Activated CD4-positive, alpha-beta T cell treated with anti-CD3 and anti-CD28 coated beads, Interleukin-10, Interleukin-2, amounts not matched to agents 100 ng/mL and 50 ng/mL, durations not matched to agents 16 hours and 8 hours (primary cell): ENCODE measurements at regions not wholly inside any gene's neighbourhood (a gene's known extent, or its start where the extent isn't known, plus 50 kb on each side); places are given as distances from the start of the nearest gene placed in this dataset.

Source experiments
- DNase-seq: peaks from one replicate; pipeline ENCODE4 v3.0.0-alpha.2; 2020

DNA sequence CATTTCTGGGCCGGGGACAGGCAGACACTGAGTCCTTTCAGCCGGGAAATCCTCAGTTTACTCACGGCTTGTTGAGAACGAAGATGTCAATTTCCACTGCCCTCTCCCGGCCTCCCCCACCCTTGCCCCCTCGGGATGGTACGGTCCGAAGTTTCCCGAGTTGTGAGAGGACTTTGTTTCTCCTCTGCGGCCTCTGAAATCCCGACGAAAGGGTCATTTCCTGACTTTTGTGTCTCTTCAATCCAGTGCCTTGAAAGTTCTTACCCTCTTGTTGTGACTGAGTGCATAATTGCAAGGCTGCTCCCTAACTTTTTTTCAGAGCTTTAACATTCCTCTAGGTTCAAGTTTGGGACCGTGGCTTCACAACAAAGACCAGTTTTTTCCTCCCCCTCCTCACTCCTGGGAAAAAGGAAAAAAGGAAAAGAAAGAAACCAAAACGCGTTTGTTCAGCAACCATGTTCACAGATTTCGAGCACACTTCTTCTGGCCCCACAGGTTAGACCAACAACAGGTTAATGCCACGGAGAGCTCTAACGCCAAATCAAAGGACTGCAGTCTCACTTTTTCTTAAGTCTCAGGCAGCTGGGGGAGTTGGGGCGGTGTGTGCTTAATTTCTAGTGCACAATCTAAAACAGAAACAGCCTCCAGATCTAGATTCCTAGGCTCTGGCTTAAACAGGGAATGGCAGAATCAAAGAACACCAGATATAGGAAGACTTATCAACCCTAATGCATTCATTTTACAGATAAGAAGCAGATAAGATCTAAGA, 138.9 kb downstream of the TMCO5A start:
- no peak for DNase-seq

DNA sequence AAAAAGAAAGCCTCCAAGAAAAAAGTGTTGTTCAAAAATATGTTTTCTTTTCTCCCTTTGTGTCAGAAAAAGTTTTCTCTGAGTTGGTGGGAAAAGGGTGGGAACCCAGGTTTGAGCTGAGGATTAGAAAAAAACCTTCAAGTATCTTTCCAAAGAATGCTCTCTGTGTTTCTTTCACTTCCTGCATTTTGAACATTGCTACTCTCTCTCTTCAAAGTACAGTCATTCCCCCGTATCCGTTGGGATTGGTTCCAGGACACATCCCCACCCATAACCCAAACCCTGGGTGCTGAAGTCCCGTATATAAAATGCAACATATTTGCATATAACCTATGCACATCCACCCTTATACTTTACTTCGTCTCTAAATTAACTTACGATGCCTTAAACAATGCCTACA, 139.6 kb downstream of the TMCO5A start:
- no peak for DNase-seq

DNA sequence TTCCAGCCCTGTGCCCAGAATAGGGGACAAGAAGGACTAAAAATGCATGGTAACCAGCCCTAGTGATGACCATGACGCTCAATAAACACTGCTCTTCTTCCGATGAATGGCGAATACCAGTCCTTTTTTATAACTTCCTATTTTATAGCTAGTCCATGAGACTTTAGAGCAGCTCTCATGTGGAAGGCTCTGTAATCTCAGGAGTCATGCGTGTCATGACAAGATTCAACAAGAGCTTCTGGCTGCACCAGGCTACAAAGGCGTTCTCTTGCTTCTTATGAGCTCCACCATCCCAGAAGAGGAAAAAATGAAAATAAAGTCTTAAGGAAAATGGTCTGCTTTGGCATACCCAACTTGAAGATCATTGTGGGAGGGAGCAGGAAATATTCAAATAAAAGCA, 141.0 kb downstream of the TMCO5A start:
- no peak for DNase-seq

DNA sequence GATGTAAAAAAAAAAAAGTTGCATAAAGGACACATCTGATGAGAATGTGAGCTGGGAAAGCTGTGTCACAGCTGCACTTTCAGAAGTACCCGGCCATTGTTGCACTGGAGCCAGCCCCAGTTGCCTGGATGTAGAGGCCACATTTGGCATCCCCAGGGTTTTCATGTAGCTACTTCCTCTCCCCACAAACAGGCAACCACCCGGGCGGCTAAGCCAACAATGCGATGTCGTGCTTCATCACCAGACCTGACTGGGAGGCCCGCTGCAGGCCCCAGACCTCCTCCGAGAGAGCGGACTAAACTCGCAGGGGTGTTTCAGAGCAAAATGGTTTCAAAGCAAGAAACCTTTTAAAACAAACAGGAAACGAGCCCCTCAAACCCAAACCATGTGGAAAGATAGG, 142.3 kb downstream of the TMCO5A start:
- no peak for DNase-seq

DNA sequence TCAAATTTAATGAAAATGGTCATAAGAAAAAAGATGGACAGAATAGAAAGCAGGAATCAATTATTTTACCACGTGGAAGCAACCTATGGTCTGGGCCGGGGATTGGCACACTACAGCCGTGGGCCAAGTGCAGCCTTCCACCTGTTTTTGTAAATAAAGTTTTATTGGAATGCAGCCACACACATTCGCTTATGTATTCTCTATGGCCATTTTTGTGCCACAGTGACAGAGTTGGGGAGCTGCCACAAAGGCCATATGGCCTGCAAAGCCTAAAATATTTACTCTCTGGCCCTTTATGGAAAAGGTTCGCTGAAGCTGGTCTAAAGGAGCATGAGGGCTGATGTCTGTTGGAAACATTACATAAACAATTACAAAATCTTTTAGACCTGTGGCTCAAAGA, 144.8 kb downstream of the TMCO5A start:
- DNase-seq, result no peak

DNA sequence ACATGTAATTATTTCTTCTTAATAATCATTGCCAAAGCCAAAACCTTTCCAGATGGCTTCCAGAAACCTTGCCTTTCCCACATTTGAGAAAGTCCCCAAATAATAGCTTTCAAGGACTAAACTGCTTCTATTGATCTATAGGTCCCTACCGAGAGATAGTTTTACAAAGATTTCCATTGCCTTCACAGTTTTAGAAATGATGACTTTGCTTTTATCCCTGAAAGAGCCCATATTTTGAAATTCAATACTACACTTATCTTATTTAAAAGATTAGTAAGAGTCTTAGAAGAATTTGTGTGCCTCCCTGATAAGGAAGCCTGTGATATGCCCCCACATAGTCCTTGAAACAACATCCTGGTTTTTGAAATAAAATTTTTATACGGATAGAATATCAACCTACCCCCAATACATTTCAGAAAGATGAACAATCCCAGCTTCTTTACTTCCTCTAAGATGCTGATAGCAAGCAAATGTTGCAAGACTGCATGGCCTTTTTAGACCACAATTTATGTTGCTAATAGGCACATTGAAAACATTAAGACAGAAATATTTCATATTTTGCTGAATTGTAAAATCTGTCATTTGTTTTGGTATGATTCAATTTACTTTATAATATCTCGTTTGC, 146.3 kb downstream of the TMCO5A start:
- DNase-seq, result no peak

DNA sequence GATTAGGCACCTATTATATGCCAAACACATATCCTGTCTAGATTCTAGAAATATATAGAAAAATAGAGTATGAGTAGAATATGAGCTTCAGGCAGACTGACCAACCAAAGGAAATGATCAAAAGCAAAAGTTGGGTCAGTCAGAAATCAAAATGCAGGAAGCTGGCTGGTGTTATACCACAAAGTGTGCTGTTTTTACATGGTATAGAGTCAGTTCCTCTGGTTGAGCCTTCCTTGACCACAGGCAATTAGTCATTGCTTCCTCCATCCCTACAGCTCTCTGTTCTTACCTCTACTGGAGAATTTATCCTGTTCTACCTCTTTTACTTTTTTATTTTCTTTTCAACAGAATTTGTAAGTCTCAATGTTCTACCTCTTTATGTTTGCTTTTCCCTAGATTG, 149.8 kb downstream of the TMCO5A start:
- DNase-seq, result peak; percentile 89

DNA sequence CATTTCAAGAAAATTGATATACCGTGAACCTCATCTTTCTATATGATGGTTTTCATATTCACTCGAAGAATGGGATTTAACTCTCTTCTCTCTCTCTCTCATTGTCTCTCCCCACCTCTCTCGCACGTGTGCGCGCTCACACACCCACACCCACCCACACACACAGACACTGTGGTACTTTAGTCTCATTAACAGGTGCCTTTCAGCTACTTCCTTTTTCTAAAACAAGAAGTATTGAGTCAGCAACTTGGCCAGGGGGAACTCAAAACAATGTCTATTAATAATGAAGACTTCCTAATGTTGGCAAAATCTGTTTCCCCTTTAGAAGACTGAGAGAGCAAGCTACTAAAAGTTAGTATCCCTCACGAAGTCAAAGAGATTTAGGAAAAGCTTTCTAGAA, 150.7 kb downstream of the TMCO5A start:
- DNase-seq, result peak; percentile 54

DNA sequence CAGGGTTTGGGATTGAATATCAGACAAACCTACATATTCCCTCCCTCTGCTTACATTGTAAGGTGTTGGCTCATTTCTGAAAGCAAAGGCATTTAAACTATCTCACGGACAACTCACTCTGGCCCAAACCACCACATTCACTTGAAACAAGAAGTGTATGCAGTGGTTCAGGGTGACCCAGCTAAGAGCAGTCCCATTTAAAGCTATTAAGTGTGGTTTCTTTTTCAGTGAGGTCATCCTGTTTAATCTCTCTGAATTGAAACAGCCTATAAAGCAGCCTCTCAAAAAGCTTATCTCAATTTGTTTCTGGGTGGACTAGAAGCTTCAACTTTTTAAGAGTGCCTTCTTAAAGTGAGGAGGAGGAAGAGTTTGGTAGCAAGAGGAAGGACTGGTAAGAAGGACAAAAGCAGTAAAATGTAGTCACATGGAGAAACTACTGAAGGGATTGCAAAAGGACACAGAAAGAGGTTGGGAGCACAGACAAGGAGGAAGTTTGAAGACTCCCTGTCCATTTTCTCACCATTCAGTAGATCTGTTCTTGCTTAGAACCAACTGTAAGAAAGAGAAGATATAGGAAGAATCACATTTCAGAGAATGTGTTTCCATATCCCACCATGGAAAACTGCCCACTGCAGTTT, 151.6 kb downstream of the TMCO5A start:
- no peak for DNase-seq

DNA sequence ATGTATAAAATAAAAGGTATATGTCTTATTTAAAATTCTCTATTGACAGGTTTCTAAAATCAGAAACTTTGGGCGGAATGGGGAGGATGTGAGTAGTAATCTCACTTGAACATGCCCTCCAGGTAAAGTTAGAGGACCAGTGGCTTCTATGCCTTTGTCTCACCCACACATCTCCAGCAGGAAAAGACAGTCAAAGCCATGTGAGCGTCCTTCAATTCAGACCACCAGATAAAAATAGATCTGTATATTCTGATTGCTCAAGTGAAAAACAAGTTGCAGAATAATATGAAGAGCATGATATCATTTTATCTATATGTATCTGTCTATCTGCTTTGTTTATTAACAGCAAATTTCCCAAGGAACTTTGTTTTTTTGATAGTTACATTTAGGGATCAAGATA, 152.2 kb downstream of the TMCO5A start:
- no peak for DNase-seq

DNA sequence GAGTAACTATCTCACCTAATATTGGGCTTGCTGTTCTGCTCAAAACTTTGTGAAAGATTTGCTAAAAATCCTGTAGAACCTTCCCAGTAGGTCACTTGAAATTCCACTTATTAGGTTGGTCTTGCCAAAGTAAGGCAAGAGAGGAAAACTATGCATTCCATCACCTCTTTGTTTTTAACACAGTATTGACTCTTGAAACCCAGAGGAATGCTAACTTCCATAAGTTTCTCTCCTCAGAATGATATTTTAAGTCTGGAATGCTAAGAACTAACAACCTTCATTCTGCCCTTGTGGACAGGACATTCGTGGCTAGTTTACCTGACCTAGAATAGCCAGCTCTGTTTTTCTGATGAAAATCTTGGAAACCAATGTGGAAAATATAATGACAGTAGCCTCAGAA, 154.5 kb downstream of the TMCO5A start:
- no peak for DNase-seq

DNA sequence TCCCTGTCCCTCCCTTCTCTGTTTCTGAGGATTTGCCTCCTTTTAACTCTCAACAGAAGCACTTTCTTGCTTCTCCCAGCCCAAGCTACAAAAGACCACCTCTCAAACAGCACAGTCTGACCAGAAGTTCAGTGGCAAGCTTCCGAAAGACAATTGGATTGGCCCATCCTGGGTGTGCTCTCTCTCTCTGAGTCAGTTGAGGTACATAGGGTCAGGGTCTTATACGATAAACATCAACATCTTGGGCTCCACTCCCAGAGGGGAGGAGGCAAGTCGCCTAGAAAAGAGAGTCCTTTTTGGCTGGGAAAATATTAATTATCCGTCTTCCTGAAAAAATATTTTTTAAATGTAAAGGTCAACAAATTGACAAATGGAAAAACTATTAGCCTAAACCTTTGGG, 155.8 kb downstream of the TMCO5A start:
- DNase-seq, result no peak

DNA sequence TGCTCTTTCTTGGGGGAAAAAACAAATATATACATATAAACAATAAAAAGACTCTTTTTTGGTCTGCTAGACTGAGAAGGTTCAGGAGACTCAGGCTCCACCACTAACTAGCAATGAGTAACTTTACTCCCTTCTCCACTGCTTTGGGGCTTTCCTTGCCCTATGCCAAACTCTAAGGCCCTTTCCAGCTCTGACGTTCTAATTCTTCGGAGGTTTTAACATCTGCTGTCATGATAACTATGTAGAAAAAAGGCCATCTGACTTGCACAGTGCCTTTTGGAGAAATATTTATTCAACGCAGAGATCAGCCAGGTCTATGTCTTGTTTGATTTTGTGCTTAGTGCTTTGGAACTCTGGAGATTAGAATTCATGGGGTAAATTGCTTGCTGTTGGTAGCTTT, 156.2 kb downstream of the TMCO5A start:
- DNase-seq, result no peak

DNA sequence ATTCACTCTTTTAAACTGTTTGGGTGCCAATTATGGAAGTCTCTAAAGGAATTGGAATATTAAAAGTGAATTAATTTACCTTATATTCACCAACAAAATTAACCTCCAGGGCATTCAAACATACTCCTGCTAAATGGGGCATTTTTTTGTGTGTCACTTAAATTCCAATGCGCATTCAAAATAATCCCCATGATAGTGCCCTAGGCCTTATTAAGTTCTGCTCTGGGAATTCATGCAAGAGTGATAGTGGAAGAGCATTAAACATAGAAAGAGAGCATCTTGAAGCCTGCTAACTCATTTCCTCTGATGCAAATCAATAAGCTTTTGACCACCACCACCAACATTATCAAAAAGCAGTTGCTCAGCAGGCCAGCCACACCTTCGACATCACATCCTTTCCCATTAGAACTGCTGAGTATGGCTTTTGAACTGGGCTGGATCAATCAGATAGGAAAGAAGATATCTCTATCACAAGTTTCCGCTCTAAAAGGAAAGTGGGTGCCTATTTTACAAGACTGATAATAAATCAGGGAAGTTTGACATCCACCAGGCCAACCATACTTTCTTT, 156.7 kb downstream of the TMCO5A start:
- DNase-seq, result peak; percentile 21

DNA sequence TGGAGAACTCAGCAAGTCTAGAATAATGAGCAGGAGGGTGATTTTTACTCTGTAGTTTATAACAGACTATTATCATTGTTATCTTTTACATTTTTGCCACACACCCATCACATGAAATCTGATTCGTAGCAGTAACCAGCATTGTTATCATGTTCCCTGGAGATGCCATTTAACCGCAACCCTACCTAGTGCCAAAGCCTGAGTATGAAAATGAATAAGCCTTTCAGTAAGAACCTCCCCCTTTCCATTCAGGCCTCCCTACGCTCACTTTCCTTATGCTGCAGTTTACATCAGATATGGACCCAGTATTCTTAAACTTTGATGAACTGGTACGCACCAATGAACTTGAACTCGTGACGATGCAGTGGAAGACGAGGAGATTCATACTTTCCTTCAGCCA, 158.7 kb upstream of the SPRED1 start:
- DNase-seq, result peak; percentile 47

DNA sequence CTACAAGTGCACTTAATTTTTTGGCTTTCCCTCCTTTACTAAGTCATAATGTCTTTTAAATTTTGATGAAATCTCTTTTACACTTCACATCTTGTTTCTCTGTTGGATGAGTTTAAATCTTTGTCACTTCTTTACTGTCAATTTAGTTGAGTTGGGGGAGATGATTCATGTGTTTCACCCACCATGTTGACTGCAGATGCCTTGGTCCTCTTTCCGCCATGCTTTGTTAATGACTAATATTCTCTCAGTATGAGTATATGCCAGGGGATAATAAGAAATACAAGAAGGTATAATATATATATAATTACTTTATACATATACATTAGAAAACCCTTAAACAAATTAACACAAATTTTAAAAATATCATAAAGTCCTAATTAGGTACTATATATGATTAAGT, 149.7 kb upstream of the SPRED1 start:
- peak; percentile 40 for DNase-seq

DNA sequence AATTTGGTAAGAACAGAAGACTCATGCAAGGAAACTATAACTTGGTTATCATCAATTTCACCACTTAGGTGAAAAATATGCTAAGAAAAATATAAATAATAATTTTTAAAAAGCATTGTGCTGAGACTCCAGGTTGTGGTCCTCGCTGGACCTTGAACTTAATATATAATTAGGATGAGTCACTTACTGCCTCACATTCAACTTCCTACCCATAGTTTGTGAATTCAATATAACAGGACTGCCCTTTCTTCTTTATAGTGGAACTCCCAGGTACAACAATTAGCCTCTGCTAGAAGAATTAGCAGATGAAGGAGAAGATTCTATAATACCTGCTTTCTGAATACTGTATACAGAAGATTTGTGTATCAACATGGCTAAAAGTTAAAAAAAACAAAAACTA, 149.1 kb upstream of the SPRED1 start:
- no peak for DNase-seq

DNA sequence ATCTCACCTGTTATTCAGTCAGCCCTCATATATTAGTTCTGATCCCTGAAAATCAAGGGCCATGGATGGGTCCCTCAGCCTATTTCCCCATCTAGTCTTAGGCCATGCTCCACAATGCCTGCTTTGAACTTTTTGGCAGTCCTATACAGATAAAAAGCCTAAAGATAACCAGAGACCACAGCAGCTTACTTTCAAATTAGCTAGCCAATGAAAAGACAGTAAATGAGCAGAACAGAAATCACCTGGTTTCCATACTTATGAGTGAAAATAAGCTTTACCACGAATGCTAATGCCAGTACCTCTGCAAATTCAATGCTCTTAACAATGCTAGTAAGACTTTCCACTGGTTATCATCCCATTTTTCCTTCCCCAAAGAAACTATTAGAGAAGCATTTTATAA, 141.6 kb upstream of the SPRED1 start:
- DNase-seq, result no peak

DNA sequence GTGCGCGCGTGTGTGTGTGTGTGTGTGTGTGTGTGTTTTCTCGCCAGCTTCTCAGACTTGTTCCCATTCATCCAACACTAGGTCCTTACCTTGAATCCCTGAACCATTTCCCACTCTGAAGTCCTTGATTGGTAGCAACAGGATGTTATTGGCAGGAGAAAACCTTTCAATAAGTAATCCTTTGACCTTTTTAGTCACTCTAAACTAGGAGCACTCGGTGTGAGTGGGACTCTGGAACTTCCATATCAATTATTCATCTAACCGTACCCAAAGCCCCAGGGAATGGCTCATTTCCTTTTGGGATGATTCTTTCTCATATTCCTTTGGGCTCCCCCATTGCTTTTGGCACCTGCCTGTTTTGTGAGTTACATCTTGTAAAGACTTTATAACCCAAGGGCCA, 140.2 kb upstream of the SPRED1 start:
- DNase-seq, result no peak

DNA sequence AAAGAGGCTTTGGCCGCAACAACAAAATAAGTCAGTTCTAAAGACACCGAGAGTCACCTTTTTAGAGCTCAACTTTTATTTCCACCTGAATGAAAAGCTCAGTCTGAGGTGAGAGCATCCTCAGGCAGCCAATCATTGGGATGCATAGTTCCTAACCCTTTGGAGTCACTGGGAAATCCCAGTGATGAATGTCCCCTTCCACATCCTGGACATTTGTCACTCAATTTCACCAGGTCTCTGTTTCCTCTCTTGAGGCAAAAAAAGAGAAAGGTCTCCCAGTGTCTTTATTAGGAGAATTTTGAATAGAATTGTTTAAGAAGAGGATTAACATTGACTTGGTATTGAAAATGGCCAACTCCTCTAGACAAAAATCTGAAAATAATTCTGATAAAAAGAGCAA, 137.5 kb upstream of the SPRED1 start:
- no peak for DNase-seq

DNA sequence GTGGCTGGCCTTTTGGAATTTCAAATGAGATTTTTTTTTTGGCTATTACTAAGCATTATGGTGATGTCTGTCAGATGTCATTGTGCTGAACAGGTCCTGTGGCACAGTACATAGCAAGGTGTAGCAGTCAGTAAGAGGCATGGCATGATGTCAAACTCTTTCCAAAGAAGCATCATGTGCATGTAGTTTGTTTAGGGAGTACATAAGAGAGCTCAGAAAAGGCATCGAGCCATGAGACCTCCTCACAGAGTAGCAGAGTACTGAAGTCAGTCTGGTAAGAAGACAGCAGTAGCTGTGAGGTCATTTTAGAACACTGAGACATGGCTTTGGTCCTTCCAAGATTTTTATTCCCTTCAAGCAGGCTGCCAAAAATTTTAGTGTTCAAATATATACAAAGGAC, 134.9 kb upstream of the SPRED1 start:
- no peak for DNase-seq

DNA sequence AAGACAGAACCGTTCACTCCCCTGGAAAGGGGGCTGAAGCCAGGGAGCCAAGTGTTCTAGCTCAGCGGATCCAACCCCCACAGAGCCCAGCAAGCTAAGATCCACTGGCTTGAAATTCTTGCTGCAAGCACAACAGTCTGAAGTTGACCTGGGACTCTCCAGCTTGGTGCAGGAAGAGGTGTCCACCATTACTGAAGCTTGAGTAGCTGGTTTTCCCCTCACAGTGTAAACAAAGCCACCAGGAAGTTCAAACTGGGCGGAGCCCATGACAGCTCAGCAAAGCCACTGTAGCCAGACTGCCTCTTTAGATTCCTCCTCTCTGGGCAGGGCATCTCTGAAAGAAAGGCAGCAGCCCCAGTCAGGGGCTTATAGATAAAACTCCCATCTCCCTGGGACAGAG, 132.8 kb upstream of the SPRED1 start:
- peak; percentile 32 for DNase-seq

DNA sequence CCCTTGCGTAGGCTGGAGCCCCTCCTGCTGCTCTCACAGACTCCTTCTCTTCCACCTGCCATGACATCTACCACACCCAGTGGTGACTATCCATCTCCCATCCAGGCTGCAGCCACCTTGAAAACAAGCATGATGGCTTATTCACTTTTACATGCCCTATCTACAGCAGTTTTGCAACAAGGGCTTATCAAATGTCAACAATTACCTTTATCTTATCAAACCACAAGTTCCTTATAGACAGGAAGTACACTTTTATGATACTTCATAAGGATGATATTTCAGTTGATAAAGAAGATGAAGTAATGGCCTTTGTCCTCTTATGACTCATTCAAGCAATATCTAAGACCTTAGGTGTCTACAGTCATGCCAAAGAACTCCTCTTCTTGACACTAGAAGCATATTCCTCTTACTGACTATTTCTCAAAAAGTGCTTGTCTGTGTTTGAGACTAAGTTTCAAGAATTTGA, 125.3 kb upstream of the SPRED1 start:
- DNase-seq, result peak; percentile 4

DNA sequence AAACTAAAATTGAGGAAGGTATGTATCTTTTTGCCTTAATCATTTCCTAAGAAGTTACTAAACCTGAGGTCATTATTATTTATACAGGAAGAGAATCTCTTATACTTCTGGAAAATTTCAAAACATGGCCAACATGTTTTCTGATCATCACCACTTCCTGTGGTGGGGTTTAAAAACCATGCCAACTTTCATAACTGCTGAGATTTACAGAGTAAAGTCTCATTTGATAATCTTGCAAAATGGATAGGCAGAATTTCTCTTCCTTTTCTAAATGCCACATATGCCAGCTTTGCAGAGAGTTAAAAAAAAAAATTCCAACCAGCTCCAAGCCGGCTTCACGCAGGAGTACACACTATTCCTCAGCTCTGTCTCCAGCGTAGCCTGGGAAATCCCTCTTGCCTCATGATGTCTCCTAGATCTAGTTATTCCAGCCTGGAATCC, 124.3 kb upstream of the SPRED1 start:
- peak; percentile 19 for DNase-seq
